ENCODE measurements at regions not wholly inside any gene's neighbourhood (a gene's known extent, or its start where the extent isn't known, plus 50 kb on each side); places are given as distances from the start of the nearest gene placed in this dataset.

DNA sequence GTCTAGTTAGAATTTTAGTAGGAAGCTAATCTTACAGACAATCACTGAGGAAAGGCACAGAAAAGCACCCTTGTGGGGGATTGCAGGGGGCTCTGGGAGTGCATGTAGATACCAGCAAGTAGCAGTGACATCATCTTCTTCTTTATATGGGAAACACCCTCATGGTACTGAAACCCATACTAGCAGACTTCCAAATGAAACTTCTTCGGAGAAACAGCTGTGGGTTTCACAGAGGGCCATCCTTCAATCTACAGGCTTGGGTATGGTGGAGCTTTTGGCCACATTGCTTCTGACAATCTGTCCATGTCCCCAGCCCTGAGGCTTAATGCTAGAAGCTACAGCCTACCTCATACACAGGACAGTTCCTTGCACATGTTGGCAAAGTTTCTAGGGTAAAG is 165.2 kb upstream of the NFIB start:
- no peak overlapping the region for H3K4me3 ChIP-seq (ENCODE audit: low read depth, low read length)
- DNase-seq (ENCODE audit: low read depth): no peak
- TF ChIP-seq, protein P1, sequence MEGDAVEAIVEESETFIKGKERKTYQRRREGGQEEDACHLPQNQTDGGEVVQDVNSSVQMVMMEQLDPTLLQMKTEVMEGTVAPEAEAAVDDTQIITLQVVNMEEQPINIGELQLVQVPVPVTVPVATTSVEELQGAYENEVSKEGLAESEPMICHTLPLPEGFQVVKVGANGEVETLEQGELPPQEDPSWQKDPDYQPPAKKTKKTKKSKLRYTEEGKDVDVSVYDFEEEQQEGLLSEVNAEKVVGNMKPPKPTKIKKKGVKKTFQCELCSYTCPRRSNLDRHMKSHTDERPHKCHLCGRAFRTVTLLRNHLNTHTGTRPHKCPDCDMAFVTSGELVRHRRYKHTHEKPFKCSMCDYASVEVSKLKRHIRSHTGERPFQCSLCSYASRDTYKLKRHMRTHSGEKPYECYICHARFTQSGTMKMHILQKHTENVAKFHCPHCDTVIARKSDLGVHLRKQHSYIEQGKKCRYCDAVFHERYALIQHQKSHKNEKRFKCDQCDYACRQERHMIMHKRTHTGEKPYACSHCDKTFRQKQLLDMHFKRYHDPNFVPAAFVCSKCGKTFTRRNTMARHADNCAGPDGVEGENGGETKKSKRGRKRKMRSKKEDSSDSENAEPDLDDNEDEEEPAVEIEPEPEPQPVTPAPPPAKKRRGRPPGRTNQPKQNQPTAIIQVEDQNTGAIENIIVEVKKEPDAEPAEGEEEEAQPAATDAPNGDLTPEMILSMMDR (IDR thresholded peaks at IDR 0.05; ENCODE audit: control insufficient read depth, extremely low read depth, insufficient read depth): no peak

DNA sequence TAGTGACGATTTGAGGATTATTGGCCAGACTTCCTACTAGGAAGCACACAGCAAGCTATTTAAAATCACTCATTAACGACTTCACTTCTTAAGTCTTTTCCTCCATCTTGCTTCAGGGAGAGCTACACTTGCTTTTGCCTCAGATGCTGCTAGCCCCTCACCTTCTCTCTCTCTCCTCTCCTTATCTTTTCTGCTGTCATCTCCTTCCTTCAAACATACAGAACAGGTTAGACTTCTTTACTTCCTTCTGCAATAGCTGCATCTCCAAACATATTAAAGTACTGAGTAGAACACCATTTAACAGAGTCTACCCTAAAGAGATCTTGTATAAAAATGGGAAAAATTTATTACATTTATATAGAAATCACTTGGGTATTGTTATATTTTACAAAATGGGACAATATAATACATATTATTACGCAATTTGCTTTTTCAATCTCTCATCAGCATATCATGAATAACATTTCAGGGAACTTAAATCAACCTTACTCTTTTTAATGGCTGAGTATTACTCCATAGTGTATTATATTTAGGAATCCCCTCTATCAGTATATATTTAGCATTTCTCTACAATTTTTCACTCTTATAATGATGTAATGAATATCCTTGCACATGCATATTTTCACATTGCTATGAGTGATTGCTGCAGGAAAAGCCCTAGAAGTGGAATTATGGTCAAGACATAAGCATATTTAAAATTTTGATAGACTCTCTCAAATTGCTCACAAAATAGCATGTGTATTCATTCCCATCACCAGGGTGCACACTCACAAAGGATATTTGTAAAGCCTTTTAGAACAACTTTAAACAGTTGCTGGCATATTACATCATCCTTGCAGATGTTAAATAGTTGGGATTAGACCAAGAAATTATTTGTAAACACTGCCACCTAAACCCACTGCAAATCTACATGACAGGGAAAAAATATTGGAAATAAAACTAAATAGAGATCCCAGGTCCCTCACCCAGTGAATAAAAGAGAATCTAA is 164.5 kb upstream of the NFIB start:
- H3K4me3 ChIP-seq (ENCODE audit: low read depth, low read length): no peak overlapping the region
- no peak for DNase-seq (ENCODE audit: low read depth)
- TF ChIP-seq, protein P1 (IDR thresholded peaks at IDR 0.05; ENCODE audit: control insufficient read depth, extremely low read depth, insufficient read depth): no peak

DNA sequence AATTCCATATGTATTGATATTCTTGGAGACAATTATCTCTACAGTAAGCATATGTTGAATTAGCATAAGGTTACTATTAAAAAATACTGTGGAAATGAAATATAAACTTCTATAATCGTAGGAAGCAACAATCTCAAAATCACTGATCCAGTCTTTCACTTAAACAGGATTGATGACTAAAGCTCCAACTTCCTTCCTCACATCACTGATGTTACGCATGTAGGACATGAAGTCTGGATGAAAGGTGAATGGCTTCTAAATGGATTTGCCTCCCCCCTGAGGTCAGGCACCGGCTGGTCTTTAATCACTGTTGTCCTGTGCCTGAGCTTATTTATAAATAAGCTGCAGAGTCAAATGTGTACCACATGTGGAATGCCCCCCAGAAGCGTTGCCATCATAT is 157.1 kb upstream of the NFIB start:
- TF ChIP-seq, protein P1 (IDR thresholded peaks at IDR 0.05; ENCODE audit: control insufficient read depth, extremely low read depth, insufficient read depth): no peak
- DNase-seq (ENCODE audit: low read depth): no peak
- H3K4me3 ChIP-seq (ENCODE audit: low read depth, low read length): no peak overlapping the region

DNA sequence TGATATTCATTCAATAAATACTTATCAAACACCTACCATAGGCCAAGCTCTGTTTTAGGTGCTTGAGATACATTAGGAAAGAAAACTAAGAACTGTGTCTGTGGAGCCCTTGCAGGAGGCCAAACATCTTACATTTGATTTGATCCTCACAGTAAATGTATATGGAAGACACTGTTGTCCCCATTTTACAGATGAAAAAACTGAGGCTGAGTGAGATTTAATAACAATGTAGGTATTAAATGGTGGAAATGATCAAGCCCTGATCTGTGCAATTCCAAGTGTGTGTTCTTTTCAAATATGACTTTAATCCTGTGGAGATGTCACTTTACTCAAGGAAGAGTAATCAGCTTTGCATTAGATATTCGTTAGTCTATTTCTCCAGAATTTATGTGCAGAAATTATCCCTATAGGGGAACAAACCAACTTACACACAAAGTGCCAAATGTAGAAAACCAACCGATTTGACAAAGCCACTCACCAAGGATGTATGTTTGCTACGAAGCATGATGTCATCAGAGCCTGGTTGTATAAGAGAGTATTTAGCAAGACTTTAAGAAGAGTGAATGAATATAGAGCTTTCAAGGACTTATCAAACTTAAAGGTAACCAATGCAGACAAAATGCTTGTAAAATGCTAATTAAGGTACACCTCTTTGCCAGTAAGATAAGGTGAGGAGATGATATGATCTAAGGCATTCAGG is 153.9 kb upstream of the NFIB start:
- DNase-seq (ENCODE audit: low read depth): no peak
- TF ChIP-seq, protein P1 (IDR thresholded peaks at IDR 0.05; ENCODE audit: control insufficient read depth, extremely low read depth, insufficient read depth): no peak
- H3K4me3 ChIP-seq (ENCODE audit: low read depth, low read length): no peak overlapping the region

DNA sequence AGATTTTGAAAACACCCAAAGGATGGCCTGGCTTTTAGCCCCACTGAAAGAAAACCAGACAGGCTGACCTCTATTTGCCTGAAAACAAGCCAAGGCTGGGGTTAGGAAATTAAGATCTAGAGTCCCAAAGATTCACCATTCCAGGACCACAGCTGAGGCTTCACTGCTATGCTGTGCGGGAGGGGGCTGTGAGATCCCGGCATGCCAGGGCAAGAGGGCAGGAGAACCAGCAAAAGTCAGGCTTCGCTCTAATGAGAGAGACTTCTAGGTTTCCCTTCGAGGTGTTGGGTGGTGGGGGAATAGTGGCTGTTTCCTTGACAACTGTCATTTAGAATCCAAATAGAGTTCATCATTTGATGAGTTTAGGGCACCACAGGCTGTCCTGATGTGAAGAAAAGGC is 152.9 kb upstream of the NFIB start:
- TF ChIP-seq, protein P1 (IDR thresholded peaks at IDR 0.05; ENCODE audit: control insufficient read depth, extremely low read depth, insufficient read depth): no peak
- H3K4me3 ChIP-seq (ENCODE audit: low read depth, low read length): no peak overlapping the region
- no peak for DNase-seq (ENCODE audit: low read depth)

DNA sequence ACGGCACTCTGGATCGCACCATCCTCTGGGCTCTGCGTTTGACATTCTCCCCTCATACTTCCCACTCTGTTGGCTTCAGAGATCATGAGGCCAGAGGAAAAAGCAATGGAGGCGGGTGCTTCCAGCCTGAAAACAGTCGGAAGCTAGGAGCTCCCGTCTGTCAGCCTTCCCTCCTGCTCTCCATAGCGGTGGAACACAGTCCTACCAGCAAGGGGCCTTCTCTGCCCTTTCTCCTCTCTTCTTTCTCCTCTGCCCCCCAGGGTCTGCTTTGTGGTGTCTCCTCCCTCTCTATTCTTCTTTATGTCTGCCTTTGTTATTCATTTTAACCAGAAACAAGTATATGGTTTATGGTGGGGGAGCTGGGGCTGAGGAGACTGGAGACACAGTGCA is 152.5 kb upstream of the NFIB start:
- no peak for DNase-seq (ENCODE audit: low read depth)
- no peak overlapping the region for H3K4me3 ChIP-seq (ENCODE audit: low read depth, low read length)
- TF ChIP-seq, protein P1 (IDR thresholded peaks at IDR 0.05; ENCODE audit: control insufficient read depth, extremely low read depth, insufficient read depth): no peak
